ENCODE measurements at regions not wholly inside any gene's neighbourhood (a gene's known extent, or its start where the extent isn't known, plus 50 kb on each side); places are given as distances from the start of the nearest gene placed in this dataset.

GRCh38 chr7:106775552-106775936 lies 89.5 kb upstream of the PIK3CG start:
- peak; percentile 39 to 90 for DNase-seq (ENCODE audit: low read depth in 2 of 2)

- no peak for DNase-seq (ENCODE audit: low read depth in 2 of 2)
These were observed 89.0 kb upstream of the PIK3CG start for GRCh38 chr7:106775975-106776607.

GRCh38 chr7:106776618-106777347 lies 88.3 kb upstream of the PIK3CG start:
- DNase-seq (ENCODE audit: low read depth in 2 of 2), result no peak

GRCh38 chr7:106777674-106778299 lies 87.3 kb upstream of the PIK3CG start:
- no peak for DNase-seq (ENCODE audit: low read depth in 2 of 2)

GRCh38 chr7:106778656-106779250 lies 86.3 kb upstream of the PIK3CG start:
- no peak for DNase-seq (ENCODE audit: low read depth in 2 of 2)

- DNase-seq (ENCODE audit: low read depth in 2 of 2), result peak in 1 of 2 donors; percentile 12
These were observed 85.2 kb upstream of the PIK3CG start for GRCh38 chr7:106779877-106780276.

GRCh38 chr7:106781007-106781406 lies 84.1 kb upstream of the PIK3CG start:
- no peak for DNase-seq (ENCODE audit: low read depth in 2 of 2)

- DNase-seq (ENCODE audit: low read depth in 2 of 2), result no peak
These were observed 83.1 kb upstream of the PIK3CG start for GRCh38 chr7:106781828-106782544.

- no peak for DNase-seq (ENCODE audit: low read depth in 2 of 2)
These were observed 81.8 kb upstream of the PIK3CG start for GRCh38 chr7:106783286-106783685.

- no peak for DNase-seq (ENCODE audit: low read depth in 2 of 2)
These were observed 76.4 kb upstream of the PIK3CG start for GRCh38 chr7:106788637-106789036.

GRCh38 chr7:106791526-106791925 lies 73.6 kb upstream of the PIK3CG start:
- DNase-seq (ENCODE audit: low read depth in 2 of 2), result no peak

GRCh38 chr7:106792233-106792926 lies 72.7 kb upstream of the PIK3CG start:
- no peak for DNase-seq (ENCODE audit: low read depth in 2 of 2)

- DNase-seq (ENCODE audit: low read depth in 2 of 2), result peak; percentile 21 to 48
These were observed 71.8 kb upstream of the PIK3CG start for GRCh38 chr7:106793015-106793975.

- peak in 1 of 2 donors; percentile 64 for DNase-seq (ENCODE audit: low read depth in 2 of 2)
These were observed 70.6 kb upstream of the PIK3CG start for GRCh38 chr7:106794276-106795083.

- no peak for DNase-seq (ENCODE audit: low read depth in 2 of 2)
These were observed 69.8 kb upstream of the PIK3CG start for GRCh38 chr7:106795084-106795876.

- DNase-seq (ENCODE audit: low read depth in 2 of 2), result no peak
These were observed 69.2 kb upstream of the PIK3CG start for GRCh38 chr7:106795877-106796231.

- DNase-seq (ENCODE audit: low read depth in 2 of 2), result no peak
These were observed 67.1 kb upstream of the PIK3CG start for GRCh38 chr7:106797937-106798336.

GRCh38 chr7:106802589-106802988 lies 62.5 kb upstream of the PIK3CG start:
- no peak for DNase-seq (ENCODE audit: low read depth in 2 of 2)
